Sigmoid colon (tissue), 4 donors: ENCODE measurements at regions not wholly inside any gene's neighbourhood (a gene's known extent, or its start where the extent isn't known, plus 50 kb on each side); places are given as distances from the start of the nearest gene placed in this dataset.

Experiments used
- CTCF ChIP-seq, 4 experiments: fragments of 450-650 bp in 3 of 4; fragments of 200-600 bp in 1 of 4; IDR thresholded peaks; one replicate each; pipeline ENCODE4 v1.5.1; 2016 to 2019; ENCODE audit warnings: antibody characterized with exemption in 4 of 4, mild to moderate bottlenecking in 3 of 4, moderate library complexity in 2 of 4
- EP300 ChIP-seq, 4 donors: sonication (generic); formaldehyde crosslinking; IDR thresholded peaks; one replicate each; pipeline ENCODE4 v1.6.1; 2017; ENCODE audit warnings: antibody characterized with exemption in 4 of 4
- POLR2A ChIP-seq, 2 donors: fragments of 450-650 bp; IDR thresholded peaks; one replicate each; pipeline ENCODE4 v1.6.1; 2016; ENCODE audit warnings: antibody characterized with exemption in 2 of 2, mild to moderate bottlenecking in 2 of 2, moderate library complexity in 2 of 2
- POLR2AphosphoS5 ChIP-seq, 4 donors: sonication (generic); formaldehyde crosslinking; IDR thresholded peaks; one replicate each; pipeline ENCODE4 v1.6.1; 2017; ENCODE audit warnings: antibody characterized with exemption in 4 of 4

- TF ChIP-seq CTCF (IDR thresholded peaks at IDR 0.05) (no peak), EP300 (IDR thresholded peaks at IDR 0.05) (no peak), POLR2AphosphoS5 (IDR thresholded peaks at IDR 0.05) (no peak), POLR2A (IDR thresholded peaks at IDR 0.05) (no peak)
These were observed 793.7 kb upstream of the EEF2KMT start for GRCh38 chr16:5891296-5891695.
